Hepatocyte (in vitro differentiated cells): ENCODE measurements at regions not wholly inside any gene's neighbourhood (a gene's known extent, or its start where the extent isn't known, plus 50 kb on each side); places are given as distances from the start of the nearest gene placed in this dataset.
"Not testable (repeated sequence)": the region's sequence is repeated elsewhere in the genome, so short reads cannot be mapped to it uniquely, and the experiment has no call there.

Source experiments
- DNase-seq: peaks from one replicate; pipeline ENCODE4 v3.0.0-alpha.2; 2016; ENCODE audit warnings: low spot score
- H2AFZ ChIP-seq: fragments of 200-600 bp; sonication (generic); 2 replicates; pipeline ENCODE4 v1.6.0; 2016; ENCODE audit warnings: antibody characterized with exemption, mild to moderate bottlenecking
- H3K27ac ChIP-seq: fragments of 200-600 bp; sonication (generic); 2 replicates; pipeline ENCODE4 v1.5.1; 2016; ENCODE audit warnings: mild to moderate bottlenecking
- H3K27me3 ChIP-seq: fragments of 200-600 bp; sonication (generic); 2 replicates; pipeline ENCODE4 v1.6.1; 2016
- H3K36me3 ChIP-seq: fragments of 200-600 bp; sonication (generic); replicated peaks from 2 replicates; pipeline ENCODE4 v1.5.1; 2016; ENCODE audit warnings: low read depth; ENCODE audit not compliant: insufficient read depth
- H3K4me1 ChIP-seq: fragments of 200-600 bp; sonication (generic); 2 replicates; pipeline ENCODE4 v1.5.1; 2016; ENCODE audit warnings: mild to moderate bottlenecking, moderate library complexity; ENCODE audit not compliant: insufficient read depth
- H3K4me2 ChIP-seq: fragments of 200-600 bp; sonication (generic); 2 replicates; pipeline ENCODE4 v1.6.0; 2016
- H3K4me3 ChIP-seq: fragments of 200-600 bp; sonication (generic); 2 replicates; pipeline ENCODE4 v1.5.1; 2016; ENCODE audit warnings: mild to moderate bottlenecking
- H3K79me2 ChIP-seq: fragments of 200-600 bp; sonication (generic); 2 replicates; pipeline ENCODE4 v1.6.0; 2017; ENCODE audit warnings: mild to moderate bottlenecking
- H3K9me2 ChIP-seq: fragments of 200-600 bp; sonication (generic); replicated peaks from 2 replicates; pipeline ENCODE4 v1.6.0; 2017; ENCODE audit warnings: mild to moderate bottlenecking; ENCODE audit not compliant: insufficient read depth
- H3K9me3 ChIP-seq: fragments of 200-600 bp; sonication (generic); 2 replicates; pipeline ENCODE4 v1.5.1; 2016; ENCODE audit warnings: low read depth, mild to moderate bottlenecking
- H4K20me1 ChIP-seq: fragments of 200-600 bp; sonication (generic); 2 replicates; pipeline ENCODE4 v1.6.0; 2016; ENCODE audit warnings: mild to moderate bottlenecking; ENCODE audit not compliant: insufficient read depth, poor library complexity, severe bottlenecking
- EZH2phosphoT487 ChIP-seq: fragments of 200-600 bp; sonication (generic); IDR thresholded peaks from one replicate; pipeline ENCODE4 v1.6.1; 2018; ENCODE audit warnings: antibody characterized with exemption, mild to moderate bottlenecking, low read depth, moderate library complexity; ENCODE audit not compliant: unreplicated experiment, severe bottlenecking
- WGBS: methylation state at CpG from one replicate; pipeline ENCODE4 v1.1.6; 2016; ENCODE audit warnings: low lambda C conversion rate; ENCODE audit errors: missing lambda C conversion rate; 5-methylcytosine and 5-hydroxymethylcytosine counted together
- TF ChIP-seq, protein P1 (sequence below): fragments of 200-600 bp; sonication (generic); IDR thresholded peaks from 2 replicates; pipeline ENCODE4 v1.5.1; 2016; ENCODE audit warnings: antibody characterized with exemption, mild to moderate bottlenecking; ENCODE audit not compliant: poor library complexity

DNA sequence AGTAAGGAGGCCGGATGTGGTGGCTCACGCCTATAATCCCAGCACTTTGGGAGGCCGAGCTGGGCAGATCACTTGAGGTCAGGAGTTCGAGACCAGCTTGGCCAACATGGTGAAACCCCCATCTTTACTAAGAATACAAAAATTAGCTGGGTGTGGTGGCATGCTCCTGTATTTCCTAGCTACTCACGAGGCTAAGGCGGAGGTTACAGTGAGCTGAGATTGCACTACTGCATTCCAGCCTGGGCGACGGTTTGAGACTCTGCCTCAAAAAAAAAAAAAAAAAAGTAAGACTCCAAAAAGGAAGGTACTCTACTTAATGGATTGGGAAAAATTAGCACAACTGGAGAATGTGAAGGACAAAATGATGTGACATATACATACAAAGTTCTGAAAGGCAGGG lies 130.2 kb upstream of the PTPN20 start:
- H3K27ac ChIP-seq, H3K4me1 ChIP-seq: not testable (repeated sequence)
- WGBS, result 90% methylated on average over 8 of the region's 8 CpGs

DNA sequence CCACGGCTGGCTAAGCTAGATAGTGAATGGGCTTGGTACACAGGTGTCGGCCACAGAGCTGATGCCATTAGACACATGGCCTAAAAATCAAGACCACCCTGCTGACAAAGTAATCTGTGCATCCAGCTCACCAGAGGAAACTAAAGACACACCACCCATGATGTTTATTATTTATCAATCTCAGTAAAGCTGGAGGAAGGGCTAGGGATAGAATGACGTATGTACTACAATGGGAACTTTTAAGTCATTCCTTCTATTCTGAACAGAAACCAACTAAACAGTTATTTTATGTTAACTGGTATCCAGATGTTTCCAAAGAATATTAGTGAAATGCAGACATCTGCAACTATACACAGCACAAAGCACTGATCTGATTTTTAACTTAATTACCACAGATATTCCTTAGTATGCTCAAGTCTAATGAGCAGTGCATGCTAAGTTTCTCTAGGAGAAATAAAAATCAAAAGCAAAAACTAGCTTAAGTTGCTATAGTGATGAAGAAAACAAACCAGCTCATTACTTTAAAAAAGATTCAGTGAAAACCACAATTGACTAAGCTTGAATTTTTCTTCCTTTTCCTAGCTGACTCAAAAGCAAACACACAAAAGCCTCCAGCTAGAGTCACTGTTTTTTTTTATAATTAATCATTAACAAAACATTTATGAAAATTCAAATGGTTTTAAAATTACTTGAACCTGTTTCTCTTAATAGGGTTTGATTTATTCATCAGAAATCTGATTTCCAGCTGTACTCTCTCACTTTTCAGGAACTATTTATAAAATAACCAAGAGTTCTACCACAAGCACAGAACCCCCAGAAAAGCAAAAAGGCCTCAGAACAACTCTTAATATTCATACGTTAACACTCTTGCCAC lies 129.0 kb upstream of the PTPN20 start:
- peak overlapping the region; percentile 21 for H3K27ac ChIP-seq
- H3K4me2 ChIP-seq, H3K27me3 ChIP-seq, H3K4me3 ChIP-seq, H3K79me2 ChIP-seq, H4K20me1 ChIP-seq, H3K36me3 ChIP-seq, H3K4me1 ChIP-seq, H2AFZ ChIP-seq, DNase-seq, H3K9me2 ChIP-seq, H3K9me3 ChIP-seq: not testable (repeated sequence)
- 80% methylated on average over 4 of the region's 4 CpGs for WGBS

More for the DNA sequence above, 130.2 kb upstream of the PTPN20 start:
- H2AFZ ChIP-seq, H3K9me3 ChIP-seq, H3K9me2 ChIP-seq, H3K27me3 ChIP-seq, H3K4me3 ChIP-seq, H3K36me3 ChIP-seq, H3K4me2 ChIP-seq, H3K79me2 ChIP-seq, DNase-seq, H4K20me1 ChIP-seq: not testable (repeated sequence)

DNA sequence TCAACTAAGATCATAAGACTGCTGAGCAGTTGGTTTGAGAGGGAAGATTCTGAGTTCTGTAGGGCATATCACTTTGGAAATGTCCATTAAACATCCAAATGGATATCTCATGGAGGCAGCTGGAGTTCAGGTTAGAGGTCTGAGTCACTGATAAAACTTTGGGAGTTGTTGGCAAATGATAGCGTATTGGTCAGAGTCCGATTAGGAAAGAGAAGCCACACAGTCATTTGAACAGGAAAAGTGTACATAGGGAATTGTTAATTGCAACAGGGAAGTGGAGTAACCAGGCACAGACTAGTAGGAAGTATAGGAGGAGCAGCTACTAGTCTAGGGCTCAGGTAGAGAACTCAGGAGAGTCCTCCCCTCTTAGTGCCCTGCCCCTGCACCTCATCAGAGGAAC lies 126.6 kb upstream of the PTPN20 start:
- not testable (repeated sequence) for H4K20me1 ChIP-seq, H3K9me2 ChIP-seq, H3K36me3 ChIP-seq, H3K4me2 ChIP-seq, H3K4me1 ChIP-seq, H3K79me2 ChIP-seq, H3K9me3 ChIP-seq, DNase-seq, H2AFZ ChIP-seq, H3K27me3 ChIP-seq, H3K4me3 ChIP-seq
- H3K27ac ChIP-seq, result peak overlapping the region; percentile 76
- WGBS, result 64% methylated on average over 2 of the region's 2 CpGs

DNA sequence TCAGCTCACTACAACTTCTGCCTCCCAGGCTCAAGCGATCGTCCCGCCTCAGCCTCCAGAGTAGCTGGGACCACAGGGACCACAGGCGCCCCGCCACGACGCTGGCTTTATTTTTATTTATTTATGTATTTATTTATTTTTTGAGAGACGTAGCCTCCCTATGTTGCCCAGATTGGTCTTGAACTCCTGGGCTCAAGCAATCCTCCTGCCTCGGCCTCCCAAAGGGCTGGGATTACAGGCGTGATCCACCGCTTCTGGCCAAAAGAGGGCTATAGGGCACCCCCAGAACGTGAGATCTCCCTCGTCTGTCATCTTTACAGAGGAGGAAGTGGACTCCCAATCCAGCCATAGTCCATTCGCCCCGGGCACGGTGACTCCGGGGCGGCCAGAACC lies 125.1 kb upstream of the PTPN20 start:
- H3K4me2 ChIP-seq, result peak overlapping the region; percentile 71
- not testable (repeated sequence) for H3K36me3 ChIP-seq, H3K4me1 ChIP-seq, H3K27me3 ChIP-seq, H3K9me2 ChIP-seq, H3K79me2 ChIP-seq, DNase-seq, H4K20me1 ChIP-seq, H3K9me3 ChIP-seq
- H2AFZ ChIP-seq, result peak overlapping the region; percentile 81
- 58% methylated on average over 13 of the region's 18 CpGs for WGBS
- H3K4me3 ChIP-seq, result peak overlapping the region; percentile 54
- peak overlapping the region; percentile 96 for H3K27ac ChIP-seq

DNA sequence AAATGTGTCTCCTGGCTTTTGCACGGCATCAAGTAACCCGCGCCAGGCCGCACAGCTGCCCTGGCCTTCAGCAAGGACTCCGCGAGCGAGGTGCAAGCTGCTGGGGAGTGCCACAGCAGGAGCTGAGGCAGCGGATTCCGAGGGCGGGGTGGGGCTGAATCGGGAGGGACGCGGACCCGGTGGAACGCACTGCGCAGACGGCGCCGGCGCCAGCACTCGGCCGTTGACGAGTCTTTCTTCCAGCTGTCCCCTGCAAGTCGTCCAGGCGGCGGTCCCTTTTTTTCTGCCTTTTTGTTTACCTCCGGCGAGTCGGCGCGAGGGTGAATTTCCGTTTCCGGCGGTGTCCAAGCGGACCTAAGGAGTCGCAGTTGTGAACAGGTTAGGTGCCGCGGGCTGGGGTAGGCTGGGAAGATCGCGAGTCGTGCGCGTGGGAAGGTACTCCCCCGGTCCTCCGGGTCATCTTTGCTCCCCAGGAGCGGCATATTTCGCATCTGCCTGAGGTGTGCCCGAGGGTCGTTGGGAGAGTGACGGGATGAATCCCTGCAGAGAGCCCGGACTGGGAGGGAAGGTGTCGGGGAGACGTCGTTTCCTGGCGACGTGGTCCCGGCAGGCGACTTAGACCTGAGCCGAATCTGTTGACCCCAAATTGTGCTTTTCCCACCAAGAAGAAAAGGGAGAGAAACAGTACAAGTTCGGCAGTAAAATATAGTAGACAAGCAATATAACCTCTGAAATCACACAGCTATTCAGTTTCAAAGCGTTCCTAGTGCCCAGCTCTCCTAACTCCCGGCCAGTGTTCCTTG lies 124.5 kb upstream of the PTPN20 start:
- not testable (repeated sequence) for H3K9me3 ChIP-seq, H4K20me1 ChIP-seq, H3K9me2 ChIP-seq, H3K36me3 ChIP-seq, H3K79me2 ChIP-seq, H3K4me1 ChIP-seq, H3K27me3 ChIP-seq
- H3K4me2 ChIP-seq, result peak overlapping the region; percentile 71
- 2% methylated on average over 29 of the region's 62 CpGs for WGBS
- peak; percentile 75 for DNase-seq
- peak overlapping the region; percentile 82 for H2AFZ ChIP-seq
- peak overlapping the region; percentile 95 for H3K4me3 ChIP-seq
- H3K27ac ChIP-seq, result peak overlapping the region; percentile 96

DNA sequence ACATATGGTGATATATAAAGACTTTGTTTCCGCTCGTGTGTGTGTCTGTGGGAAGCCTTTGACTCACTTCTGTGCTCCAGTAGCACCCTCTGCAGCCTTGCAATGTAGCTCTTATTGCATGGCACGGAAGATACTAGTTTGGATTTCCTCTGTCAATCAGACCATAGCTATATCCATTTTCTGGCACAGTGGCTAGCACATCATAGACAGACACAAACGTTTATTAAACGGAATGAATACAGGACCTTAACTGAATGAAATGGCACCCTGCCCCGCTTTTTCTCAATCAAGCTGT lies 124.0 kb upstream of the PTPN20 start:
- peak overlapping the region; percentile 95 for H3K4me3 ChIP-seq
- H2AFZ ChIP-seq, result peak overlapping the region; percentile 82
- peak overlapping the region; percentile 71 for H3K4me2 ChIP-seq
- TF ChIP-seq, protein P1, sequence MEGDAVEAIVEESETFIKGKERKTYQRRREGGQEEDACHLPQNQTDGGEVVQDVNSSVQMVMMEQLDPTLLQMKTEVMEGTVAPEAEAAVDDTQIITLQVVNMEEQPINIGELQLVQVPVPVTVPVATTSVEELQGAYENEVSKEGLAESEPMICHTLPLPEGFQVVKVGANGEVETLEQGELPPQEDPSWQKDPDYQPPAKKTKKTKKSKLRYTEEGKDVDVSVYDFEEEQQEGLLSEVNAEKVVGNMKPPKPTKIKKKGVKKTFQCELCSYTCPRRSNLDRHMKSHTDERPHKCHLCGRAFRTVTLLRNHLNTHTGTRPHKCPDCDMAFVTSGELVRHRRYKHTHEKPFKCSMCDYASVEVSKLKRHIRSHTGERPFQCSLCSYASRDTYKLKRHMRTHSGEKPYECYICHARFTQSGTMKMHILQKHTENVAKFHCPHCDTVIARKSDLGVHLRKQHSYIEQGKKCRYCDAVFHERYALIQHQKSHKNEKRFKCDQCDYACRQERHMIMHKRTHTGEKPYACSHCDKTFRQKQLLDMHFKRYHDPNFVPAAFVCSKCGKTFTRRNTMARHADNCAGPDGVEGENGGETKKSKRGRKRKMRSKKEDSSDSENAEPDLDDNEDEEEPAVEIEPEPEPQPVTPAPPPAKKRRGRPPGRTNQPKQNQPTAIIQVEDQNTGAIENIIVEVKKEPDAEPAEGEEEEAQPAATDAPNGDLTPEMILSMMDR, result peak; percentile 37
- TF ChIP-seq EZH2phosphoT487, result no peak
- WGBS, result 14% methylated on average over 6 of the region's 6 CpGs
- no peaks in the 10 kb centered on the region for H4K20me1 ChIP-seq
- H3K4me1 ChIP-seq, result no peaks in the 10 kb centered on the region
- peaks cover 3% of the 10 kb centered on the region for H3K79me2 ChIP-seq
- peak overlapping the region; percentile 96 for H3K27ac ChIP-seq
- DNase-seq, result peak; percentile 52
- H3K9me2 ChIP-seq, result no peaks in the 10 kb centered on the region
- H3K36me3 ChIP-seq, result no peaks in the 10 kb centered on the region
- no peaks in the 10 kb centered on the region for H3K27me3 ChIP-seq
- H3K9me3 ChIP-seq, result no peaks in the 10 kb centered on the region

DNA sequence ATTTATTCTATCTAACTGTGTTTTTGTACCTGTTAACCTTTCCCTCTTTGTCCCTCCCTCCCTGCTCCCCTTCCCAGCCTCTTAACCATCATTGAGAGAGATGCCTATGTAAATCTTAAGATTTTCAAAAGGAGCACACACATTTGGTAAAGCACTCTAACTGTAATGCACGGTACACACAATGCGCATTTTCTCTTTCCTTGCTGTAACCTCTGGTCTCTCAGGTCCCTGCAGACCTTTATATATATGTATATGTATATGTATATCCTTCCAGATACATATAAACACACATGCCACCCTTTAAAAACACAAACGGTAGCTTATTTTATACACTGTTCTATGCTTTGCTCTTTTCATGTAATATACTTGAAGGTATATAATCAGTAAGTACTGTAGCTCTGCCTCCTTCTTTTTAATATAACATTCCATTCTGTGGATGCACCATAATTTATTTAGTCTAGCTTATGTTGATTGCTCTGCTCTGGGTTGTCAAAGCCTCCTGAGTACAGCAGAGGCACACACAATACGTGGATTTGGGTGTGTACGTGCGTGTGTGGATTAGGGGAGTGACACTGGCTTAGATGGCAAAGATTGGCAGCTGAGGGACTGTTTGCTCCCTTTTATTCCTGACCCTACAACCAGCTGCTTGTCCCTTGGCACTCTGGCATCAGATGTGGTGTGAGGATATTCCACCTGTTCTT lies 118.4 kb upstream of the PTPN20 start:
- not testable (repeated sequence) for H3K27ac ChIP-seq, H3K36me3 ChIP-seq, H3K4me1 ChIP-seq, H3K4me3 ChIP-seq, DNase-seq, H3K9me2 ChIP-seq, H3K79me2 ChIP-seq, H3K4me2 ChIP-seq, H3K9me3 ChIP-seq, H3K27me3 ChIP-seq, H2AFZ ChIP-seq, H4K20me1 ChIP-seq
- 94% methylated on average over 4 of the region's 6 CpGs for WGBS
